ENCODE measurements at regions not wholly inside any gene's neighbourhood (a gene's known extent, or its start where the extent isn't known, plus 50 kb on each side); places are given as distances from the start of the nearest gene placed in this dataset.

GRCh38 chr11:110979696-110980095 lies 265.8 kb upstream of the POU2AF2 start:
- TF ChIP-seq POLR2A (IDR thresholded peaks at IDR 0.05) = no peak
- TF ChIP-seq, protein P1, sequence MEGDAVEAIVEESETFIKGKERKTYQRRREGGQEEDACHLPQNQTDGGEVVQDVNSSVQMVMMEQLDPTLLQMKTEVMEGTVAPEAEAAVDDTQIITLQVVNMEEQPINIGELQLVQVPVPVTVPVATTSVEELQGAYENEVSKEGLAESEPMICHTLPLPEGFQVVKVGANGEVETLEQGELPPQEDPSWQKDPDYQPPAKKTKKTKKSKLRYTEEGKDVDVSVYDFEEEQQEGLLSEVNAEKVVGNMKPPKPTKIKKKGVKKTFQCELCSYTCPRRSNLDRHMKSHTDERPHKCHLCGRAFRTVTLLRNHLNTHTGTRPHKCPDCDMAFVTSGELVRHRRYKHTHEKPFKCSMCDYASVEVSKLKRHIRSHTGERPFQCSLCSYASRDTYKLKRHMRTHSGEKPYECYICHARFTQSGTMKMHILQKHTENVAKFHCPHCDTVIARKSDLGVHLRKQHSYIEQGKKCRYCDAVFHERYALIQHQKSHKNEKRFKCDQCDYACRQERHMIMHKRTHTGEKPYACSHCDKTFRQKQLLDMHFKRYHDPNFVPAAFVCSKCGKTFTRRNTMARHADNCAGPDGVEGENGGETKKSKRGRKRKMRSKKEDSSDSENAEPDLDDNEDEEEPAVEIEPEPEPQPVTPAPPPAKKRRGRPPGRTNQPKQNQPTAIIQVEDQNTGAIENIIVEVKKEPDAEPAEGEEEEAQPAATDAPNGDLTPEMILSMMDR (IDR thresholded peaks at IDR 0.05) = no peak
